Neural progenitor cell (in vitro differentiated cells): ENCODE measurements at regions not wholly inside any gene's neighbourhood (a gene's known extent, or its start where the extent isn't known, plus 50 kb on each side); places are given as distances from the start of the nearest gene placed in this dataset.

ENCODE experiments used
- CTCF ChIP-seq: fragments of 200-600 bp; sonication (generic); IDR thresholded peaks from 2 replicates; pipeline ENCODE4 v1.5.1; 2017; ENCODE audit warnings: antibody characterized with exemption, mild to moderate bottlenecking
- EZH2 ChIP-seq: fragments of 200-600 bp; sonication (generic); IDR thresholded peaks from 2 replicates; pipeline ENCODE4 v1.6.1; 2017; ENCODE audit warnings: antibody characterized with exemption, mild to moderate bottlenecking, moderate library complexity
- EZH2phosphoT487 ChIP-seq: fragments of 200-600 bp; sonication (generic); IDR thresholded peaks from 2 replicates; pipeline ENCODE4 v1.6.1; 2017; ENCODE audit warnings: antibody characterized with exemption

- TF ChIP-seq CTCF (no peak), EZH2 (no peak), EZH2phosphoT487 (no peak)
Measured at GRCh38 chr6:80974579-80974978, 777.9 kb downstream of the TENT5A start.
